Left ventricle myocardium inferior (tissue), 1 donor: ENCODE measurements at regions not wholly inside any gene's neighbourhood (a gene's known extent, or its start where the extent isn't known, plus 50 kb on each side); places are given as distances from the start of the nearest gene placed in this dataset.

ENCODE experiments used
- DNase-seq: peaks from one replicate; pipeline ENCODE4 v3.0.0-alpha.2; 2020
- H3K27ac ChIP-seq: fragments of 200-600 bp; replicated peaks from 2 replicates; pipeline ENCODE4 v1.8.0; 2021
- H3K27me3 ChIP-seq: fragments of 200-600 bp; 2 replicates; pipeline ENCODE4 v1.8.0; 2021; ENCODE audit warnings: low read depth
- H3K36me3 ChIP-seq: fragments of 200-600 bp; 2 replicates; pipeline ENCODE4 v1.8.0; 2021
- H3K4me1 ChIP-seq: fragments of 200-600 bp; 2 replicates; pipeline ENCODE4 v1.8.0; 2021
- H3K4me3 ChIP-seq: fragments of 200-600 bp; 2 replicates; pipeline ENCODE4 v1.8.0; 2021; ENCODE audit warnings: mild to moderate bottlenecking, moderate library complexity
- H3K9me3 ChIP-seq: fragments of 200-600 bp; replicated peaks from 2 replicates; pipeline ENCODE4 v1.8.0; 2021
- CTCF ChIP-seq: fragments of 200-600 bp; IDR thresholded peaks from 2 replicates; pipeline ENCODE4 v1.8.0; 2021; ENCODE audit warnings: antibody characterized with exemption, mild to moderate bottlenecking, borderline replicate concordance
- intact Hi-C: fragments of 100-400 bp; cut with micrococcal nuclease; formaldehyde crosslinking; loops from one replicate; pipeline ENCODE4 v1.11.0; 2022
- donor health status: DM: no; HTN: yes; CAD: no; lungs with severe emphysema.

GRCh38 chr20:63067721-63068560, 61.2 kb upstream of the BHLHE23 start:
- Histone ChIP-seq H3K27me3 (peaks cover 92% of the 10 kb centered on the region), H3K9me3 (no peaks in the 10 kb centered on the region), H3K4me1 (peaks cover 8% of the 10 kb centered on the region), H3K27ac (no peak overlapping the region), H3K36me3 (no peaks in the 10 kb centered on the region), H3K4me3 (no peak overlapping the region)
- intact Hi-C loops, result no loop called here
- no peak for TF ChIP-seq CTCF
- DNase-seq, result no peak

GRCh38 chr20:63067266-63067635, 60.5 kb upstream of the BHLHE23 start:
- TF ChIP-seq CTCF, result no peak
- intact Hi-C loops, result no loop called here

GRCh38 chr20:63066506-63067265, 59.9 kb upstream of the BHLHE23 start:
- no peaks in the 10 kb centered on the region for H3K9me3 ChIP-seq
- H3K4me3 ChIP-seq, result no peak overlapping the region
- H3K27me3 ChIP-seq, result peaks cover 89% of the 10 kb centered on the region
- peak; percentile 9 for DNase-seq
- intact Hi-C loops, result no loop called here
- H3K27ac ChIP-seq, result no peak overlapping the region
- no peak for TF ChIP-seq CTCF
- no peaks in the 10 kb centered on the region for H3K36me3 ChIP-seq
- peaks cover 8% of the 10 kb centered on the region for H3K4me1 ChIP-seq

More at GRCh38 chr20:63067266-63067635, 60.5 kb upstream of the BHLHE23 start:
- DNase-seq, result no peak
- no peak overlapping the region for H3K4me3 ChIP-seq
- no peaks in the 10 kb centered on the region for H3K9me3 ChIP-seq
- no peaks in the 10 kb centered on the region for H3K36me3 ChIP-seq
- peaks cover 92% of the 10 kb centered on the region for H3K27me3 ChIP-seq
- H3K27ac ChIP-seq, result no peak overlapping the region
- peaks cover 8% of the 10 kb centered on the region for H3K4me1 ChIP-seq

- Histone ChIP-seq H3K27ac (no peak overlapping the region), H3K27me3 (peaks cover 85% of the 10 kb centered on the region), H3K9me3 (no peaks in the 10 kb centered on the region), H3K4me1 (peaks cover 8% of the 10 kb centered on the region), H3K4me3 (no peak overlapping the region), H3K36me3 (no peaks in the 10 kb centered on the region)
- no peak for TF ChIP-seq CTCF
- intact Hi-C loops, result no loop called here
- DNase-seq, result peak; percentile 7
These were observed 59.1 kb upstream of the BHLHE23 start for GRCh38 chr20:63065911-63066310.

GRCh38 chr20:63064745-63065711, 58.3 kb upstream of the BHLHE23 start:
- Histone ChIP-seq H3K4me3 (no peak overlapping the region), H3K9me3 (no peaks in the 10 kb centered on the region), H3K27ac (no peak overlapping the region), H3K36me3 (no peaks in the 10 kb centered on the region), H3K27me3 (peaks cover 87% of the 10 kb centered on the region), H3K4me1 (peaks cover 8% of the 10 kb centered on the region)
- intact Hi-C loops, result no loop called here
- no peak for TF ChIP-seq CTCF
- DNase-seq, result peak; percentile 6
